ENCODE measurements at regions not wholly inside any gene's neighbourhood (a gene's known extent, or its start where the extent isn't known, plus 50 kb on each side); places are given as distances from the start of the nearest gene placed in this dataset.

DNA sequence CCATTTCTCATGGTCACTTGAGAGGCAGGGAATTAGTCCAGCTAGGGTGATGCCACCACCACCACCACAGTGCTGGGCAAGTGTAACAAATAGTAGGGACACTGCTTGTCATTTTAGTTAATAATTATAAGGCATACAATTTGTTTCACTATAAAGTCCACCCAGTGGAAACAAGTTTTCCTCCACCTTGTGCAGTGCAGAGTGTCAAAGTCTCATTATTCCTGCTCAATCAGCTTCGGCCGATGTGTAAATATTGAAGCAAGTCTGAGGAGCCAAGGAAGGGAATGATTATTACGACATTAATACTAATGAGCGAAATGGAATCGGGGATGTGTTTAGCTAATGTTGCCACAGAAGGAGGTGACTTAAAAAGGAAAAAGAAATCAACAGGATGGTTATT is 340.4 kb downstream of the NKX6-1 start:
- TF ChIP-seq JUND (IDR thresholded peaks at IDR 0.05) (no peak), HNF4A (conservative IDR thresholded peaks at IDR 0.05) (no peak), RAD21 (IDR thresholded peaks at IDR 0.05) (no peak), YY1 (IDR thresholded peaks at IDR 0.05) (no peak), GABPA (IDR thresholded peaks at IDR 0.05 in 1 of 2, conservative IDR thresholded peaks at IDR 0.05 in 1 of 2) (no peak), FOXA1 (IDR thresholded peaks at IDR 0.05) (no peak), RXRA (IDR thresholded peaks at IDR 0.05) (no peak), EGR1 (IDR thresholded peaks at IDR 0.05; ENCODE audit: low read depth in 2 of 2) (no peak), TAF1 (conservative IDR thresholded peaks at IDR 0.05) (no peak)
- TF ChIP-seq, protein P1, sequence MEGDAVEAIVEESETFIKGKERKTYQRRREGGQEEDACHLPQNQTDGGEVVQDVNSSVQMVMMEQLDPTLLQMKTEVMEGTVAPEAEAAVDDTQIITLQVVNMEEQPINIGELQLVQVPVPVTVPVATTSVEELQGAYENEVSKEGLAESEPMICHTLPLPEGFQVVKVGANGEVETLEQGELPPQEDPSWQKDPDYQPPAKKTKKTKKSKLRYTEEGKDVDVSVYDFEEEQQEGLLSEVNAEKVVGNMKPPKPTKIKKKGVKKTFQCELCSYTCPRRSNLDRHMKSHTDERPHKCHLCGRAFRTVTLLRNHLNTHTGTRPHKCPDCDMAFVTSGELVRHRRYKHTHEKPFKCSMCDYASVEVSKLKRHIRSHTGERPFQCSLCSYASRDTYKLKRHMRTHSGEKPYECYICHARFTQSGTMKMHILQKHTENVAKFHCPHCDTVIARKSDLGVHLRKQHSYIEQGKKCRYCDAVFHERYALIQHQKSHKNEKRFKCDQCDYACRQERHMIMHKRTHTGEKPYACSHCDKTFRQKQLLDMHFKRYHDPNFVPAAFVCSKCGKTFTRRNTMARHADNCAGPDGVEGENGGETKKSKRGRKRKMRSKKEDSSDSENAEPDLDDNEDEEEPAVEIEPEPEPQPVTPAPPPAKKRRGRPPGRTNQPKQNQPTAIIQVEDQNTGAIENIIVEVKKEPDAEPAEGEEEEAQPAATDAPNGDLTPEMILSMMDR (IDR thresholded peaks at IDR 0.05; ENCODE audit: low read depth, low read length, missing input control) = no peak
- TF ChIP-seq, protein P2, sequence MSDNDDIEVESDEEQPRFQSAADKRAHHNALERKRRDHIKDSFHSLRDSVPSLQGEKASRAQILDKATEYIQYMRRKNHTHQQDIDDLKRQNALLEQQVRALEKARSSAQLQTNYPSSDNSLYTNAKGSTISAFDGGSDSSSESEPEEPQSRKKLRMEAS (IDR thresholded peaks at IDR 0.05) = no peak
- TF ChIP-seq, protein P3, sequence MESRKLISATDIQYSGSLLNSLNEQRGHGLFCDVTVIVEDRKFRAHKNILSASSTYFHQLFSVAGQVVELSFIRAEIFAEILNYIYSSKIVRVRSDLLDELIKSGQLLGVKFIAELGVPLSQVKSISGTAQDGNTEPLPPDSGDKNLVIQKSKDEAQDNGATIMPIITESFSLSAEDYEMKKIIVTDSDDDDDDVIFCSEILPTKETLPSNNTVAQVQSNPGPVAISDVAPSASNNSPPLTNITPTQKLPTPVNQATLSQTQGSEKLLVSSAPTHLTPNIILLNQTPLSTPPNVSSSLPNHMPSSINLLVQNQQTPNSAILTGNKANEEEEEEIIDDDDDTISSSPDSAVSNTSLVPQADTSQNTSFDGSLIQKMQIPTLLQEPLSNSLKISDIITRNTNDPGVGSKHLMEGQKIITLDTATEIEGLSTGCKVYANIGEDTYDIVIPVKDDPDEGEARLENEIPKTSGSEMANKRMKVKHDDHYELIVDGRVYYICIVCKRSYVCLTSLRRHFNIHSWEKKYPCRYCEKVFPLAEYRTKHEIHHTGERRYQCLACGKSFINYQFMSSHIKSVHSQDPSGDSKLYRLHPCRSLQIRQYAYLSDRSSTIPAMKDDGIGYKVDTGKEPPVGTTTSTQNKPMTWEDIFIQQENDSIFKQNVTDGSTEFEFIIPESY (IDR thresholded peaks at IDR 0.05) = no peak
- TF ChIP-seq, protein P4, sequence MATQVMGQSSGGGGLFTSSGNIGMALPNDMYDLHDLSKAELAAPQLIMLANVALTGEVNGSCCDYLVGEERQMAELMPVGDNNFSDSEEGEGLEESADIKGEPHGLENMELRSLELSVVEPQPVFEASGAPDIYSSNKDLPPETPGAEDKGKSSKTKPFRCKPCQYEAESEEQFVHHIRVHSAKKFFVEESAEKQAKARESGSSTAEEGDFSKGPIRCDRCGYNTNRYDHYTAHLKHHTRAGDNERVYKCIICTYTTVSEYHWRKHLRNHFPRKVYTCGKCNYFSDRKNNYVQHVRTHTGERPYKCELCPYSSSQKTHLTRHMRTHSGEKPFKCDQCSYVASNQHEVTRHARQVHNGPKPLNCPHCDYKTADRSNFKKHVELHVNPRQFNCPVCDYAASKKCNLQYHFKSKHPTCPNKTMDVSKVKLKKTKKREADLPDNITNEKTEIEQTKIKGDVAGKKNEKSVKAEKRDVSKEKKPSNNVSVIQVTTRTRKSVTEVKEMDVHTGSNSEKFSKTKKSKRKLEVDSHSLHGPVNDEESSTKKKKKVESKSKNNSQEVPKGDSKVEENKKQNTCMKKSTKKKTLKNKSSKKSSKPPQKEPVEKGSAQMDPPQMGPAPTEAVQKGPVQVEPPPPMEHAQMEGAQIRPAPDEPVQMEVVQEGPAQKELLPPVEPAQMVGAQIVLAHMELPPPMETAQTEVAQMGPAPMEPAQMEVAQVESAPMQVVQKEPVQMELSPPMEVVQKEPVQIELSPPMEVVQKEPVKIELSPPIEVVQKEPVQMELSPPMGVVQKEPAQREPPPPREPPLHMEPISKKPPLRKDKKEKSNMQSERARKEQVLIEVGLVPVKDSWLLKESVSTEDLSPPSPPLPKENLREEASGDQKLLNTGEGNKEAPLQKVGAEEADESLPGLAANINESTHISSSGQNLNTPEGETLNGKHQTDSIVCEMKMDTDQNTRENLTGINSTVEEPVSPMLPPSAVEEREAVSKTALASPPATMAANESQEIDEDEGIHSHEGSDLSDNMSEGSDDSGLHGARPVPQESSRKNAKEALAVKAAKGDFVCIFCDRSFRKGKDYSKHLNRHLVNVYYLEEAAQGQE (IDR thresholded peaks at IDR 0.05) = no peak
- TF ChIP-seq, protein P5, sequence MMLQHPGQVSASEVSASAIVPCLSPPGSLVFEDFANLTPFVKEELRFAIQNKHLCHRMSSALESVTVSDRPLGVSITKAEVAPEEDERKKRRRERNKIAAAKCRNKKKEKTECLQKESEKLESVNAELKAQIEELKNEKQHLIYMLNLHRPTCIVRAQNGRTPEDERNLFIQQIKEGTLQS (IDR thresholded peaks at IDR 0.05) = no peak
